Neural progenitor cell (in vitro differentiated cells): ENCODE measurements at regions not wholly inside any gene's neighbourhood (a gene's known extent, or its start where the extent isn't known, plus 50 kb on each side); places are given as distances from the start of the nearest gene placed in this dataset.

Experiments
- DNase-seq: peaks from one replicate; pipeline ENCODE4 v3.0.0-alpha.2; 2016; ENCODE audit warnings: low spot score
- H2AFZ ChIP-seq: fragments of 200-600 bp; sonication (generic); replicated peaks from 2 replicates; pipeline ENCODE4 v1.6.1; 2016; ENCODE audit warnings: antibody characterized with exemption
- H3F3A ChIP-seq: fragments of 200-600 bp; sonication (generic); 2 replicates; pipeline ENCODE4 v1.6.1; 2016; ENCODE audit warnings: antibody characterized with exemption, low read depth
- H3K27ac ChIP-seq: fragments of 200-600 bp; sonication (generic); 2 replicates; pipeline ENCODE4 v1.5.1; 2016; ENCODE audit warnings: mild to moderate bottlenecking
- H3K27me3 ChIP-seq: fragments of 200-600 bp; sonication (generic); 2 replicates; pipeline ENCODE4 v1.6.1; 2016; ENCODE audit warnings: mild to moderate bottlenecking, moderate library complexity
- H3K36me3 ChIP-seq: fragments of 200-600 bp; sonication (generic); 2 replicates; pipeline ENCODE4 v1.5.1; 2016
- H3K4me1 ChIP-seq: fragments of 200-600 bp; sonication (generic); 2 replicates; pipeline ENCODE4 v1.6.1; 2016; ENCODE audit warnings: mixed run types
- H3K4me2 ChIP-seq: fragments of 200-600 bp; sonication (generic); 2 replicates; pipeline ENCODE4 v1.6.1; 2016
- H3K4me3 ChIP-seq: fragments of 200-600 bp; sonication (generic); 2 replicates; pipeline ENCODE4 v1.5.1; 2016
- H3K79me2 ChIP-seq: fragments of 200-600 bp; sonication (generic); 2 replicates; pipeline ENCODE4 v1.6.1; 2016; ENCODE audit warnings: low read depth
- H3K9ac ChIP-seq: fragments of 200-600 bp; sonication (generic); 2 replicates; pipeline ENCODE4 v1.6.1; 2016
- H3K9me3 ChIP-seq: fragments of 200-600 bp; sonication (generic); 2 replicates; pipeline ENCODE4 v1.5.1; 2016; ENCODE audit warnings: low read depth
- H4K20me1 ChIP-seq: fragments of 200-600 bp; sonication (generic); 2 replicates; pipeline ENCODE4 v1.6.1; 2016; ENCODE audit warnings: low read depth
- H3K27ac Mint-ChIP-seq: 3 replicates; pipeline ENCODE4 v1.8.0; 2021; ENCODE audit warnings: mixed read lengths
- H3K27me3 Mint-ChIP-seq: 2 replicates; pipeline ENCODE4 v1.8.0; 2022; ENCODE audit warnings: low read depth, mild to moderate bottlenecking, inconsistent platforms, moderate library complexity, mixed read lengths; ENCODE audit not compliant: insufficient read depth
- H3K36me3 Mint-ChIP-seq: 3 replicates; pipeline ENCODE4 v1.8.0; 2021; ENCODE audit warnings: mixed read lengths
- H3K4me1 Mint-ChIP-seq: 3 replicates; pipeline ENCODE4 v1.8.0; 2021; ENCODE audit warnings: mixed read lengths
- H3K4me3 Mint-ChIP-seq: 3 replicates; pipeline ENCODE4 v1.8.0; 2021; ENCODE audit warnings: mild to moderate bottlenecking, moderate library complexity, mixed read lengths
- H3K9me3 Mint-ChIP-seq: 3 replicates; pipeline ENCODE4 v1.8.0; 2020; ENCODE audit warnings: mixed read lengths
- EZH2 ChIP-seq: fragments of 200-600 bp; sonication (generic); IDR thresholded peaks from 2 replicates; pipeline ENCODE4 v1.6.1; 2017; ENCODE audit warnings: antibody characterized with exemption, mild to moderate bottlenecking, moderate library complexity
- EZH2phosphoT487 ChIP-seq: fragments of 200-600 bp; sonication (generic); IDR thresholded peaks from 2 replicates; pipeline ENCODE4 v1.6.1; 2017; ENCODE audit warnings: antibody characterized with exemption
- TF ChIP-seq, protein P1 (sequence below): fragments of 200-600 bp; sonication (generic); IDR thresholded peaks from 2 replicates; pipeline ENCODE4 v1.5.1; 2017; ENCODE audit warnings: antibody characterized with exemption, mild to moderate bottlenecking

GRCh38 chr9:17083258-17083657, 51.6 kb upstream of the CNTLN start:
- no peak overlapping the region for H3K4me3 Mint-ChIP-seq
- H4K20me1 ChIP-seq: no peaks in the 10 kb centered on the region
- no peak overlapping the region for H3K27ac ChIP-seq
- no peaks in the 10 kb centered on the region for H3K4me1 ChIP-seq
- no peaks in the 10 kb centered on the region for H3K79me2 ChIP-seq
- no peak overlapping the region for H3K4me3 ChIP-seq
- H3K9ac ChIP-seq: no peak overlapping the region
- H3K9me3 ChIP-seq: no peaks in the 10 kb centered on the region
- no peak overlapping the region for H3K4me2 ChIP-seq
- H3K27me3 Mint-ChIP-seq: peaks cover 3% of the 10 kb centered on the region
- H3K9me3 Mint-ChIP-seq: no peaks in the 10 kb centered on the region
- no peaks in the 10 kb centered on the region for H3K27me3 ChIP-seq
- no peak for DNase-seq
- no peak overlapping the region for H3K27ac Mint-ChIP-seq
- TF ChIP-seq EZH2: no peak
- TF ChIP-seq EZH2phosphoT487: no peak
- TF ChIP-seq, protein P1, sequence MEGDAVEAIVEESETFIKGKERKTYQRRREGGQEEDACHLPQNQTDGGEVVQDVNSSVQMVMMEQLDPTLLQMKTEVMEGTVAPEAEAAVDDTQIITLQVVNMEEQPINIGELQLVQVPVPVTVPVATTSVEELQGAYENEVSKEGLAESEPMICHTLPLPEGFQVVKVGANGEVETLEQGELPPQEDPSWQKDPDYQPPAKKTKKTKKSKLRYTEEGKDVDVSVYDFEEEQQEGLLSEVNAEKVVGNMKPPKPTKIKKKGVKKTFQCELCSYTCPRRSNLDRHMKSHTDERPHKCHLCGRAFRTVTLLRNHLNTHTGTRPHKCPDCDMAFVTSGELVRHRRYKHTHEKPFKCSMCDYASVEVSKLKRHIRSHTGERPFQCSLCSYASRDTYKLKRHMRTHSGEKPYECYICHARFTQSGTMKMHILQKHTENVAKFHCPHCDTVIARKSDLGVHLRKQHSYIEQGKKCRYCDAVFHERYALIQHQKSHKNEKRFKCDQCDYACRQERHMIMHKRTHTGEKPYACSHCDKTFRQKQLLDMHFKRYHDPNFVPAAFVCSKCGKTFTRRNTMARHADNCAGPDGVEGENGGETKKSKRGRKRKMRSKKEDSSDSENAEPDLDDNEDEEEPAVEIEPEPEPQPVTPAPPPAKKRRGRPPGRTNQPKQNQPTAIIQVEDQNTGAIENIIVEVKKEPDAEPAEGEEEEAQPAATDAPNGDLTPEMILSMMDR: no peak
- H3F3A ChIP-seq: no peaks in the 10 kb centered on the region
- H3K36me3 Mint-ChIP-seq: no peaks in the 10 kb centered on the region
- no peak overlapping the region for H2AFZ ChIP-seq
- H3K4me1 Mint-ChIP-seq: peaks cover 13% of the 10 kb centered on the region
- H3K36me3 ChIP-seq: no peaks in the 10 kb centered on the region

DNA sequence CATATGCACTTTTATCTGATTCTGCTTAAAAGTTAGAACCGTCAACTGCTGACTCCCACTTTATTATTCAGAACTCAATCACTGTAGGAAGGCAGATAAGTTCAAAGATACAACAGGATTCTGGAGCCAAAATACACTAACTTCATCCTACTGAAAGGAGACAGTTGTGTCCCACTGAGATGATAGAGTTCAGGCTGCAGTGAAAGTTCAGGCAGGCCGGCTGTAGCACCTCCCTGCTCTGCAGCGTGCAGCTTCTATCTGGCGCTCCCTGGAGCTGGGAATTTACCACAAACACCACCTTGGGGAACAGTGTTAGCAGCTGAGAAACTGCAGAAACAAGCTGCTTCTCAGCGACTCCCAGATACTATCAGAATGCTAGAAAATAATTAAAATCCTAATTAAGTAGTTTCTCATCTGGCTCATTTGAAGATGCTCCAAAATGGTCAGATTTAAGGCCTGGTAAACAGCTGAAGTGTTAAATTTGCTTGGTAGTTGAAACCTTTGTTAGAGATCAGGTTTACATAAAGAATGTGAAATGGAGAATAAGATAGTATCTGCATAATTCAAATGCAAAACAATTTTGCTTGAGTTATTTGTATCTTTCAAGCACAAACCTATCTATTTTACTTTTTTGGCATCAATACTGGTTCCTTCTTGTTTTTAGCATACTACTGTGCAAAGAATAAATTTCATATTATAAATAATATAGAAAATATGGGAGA, 52.3 kb upstream of the CNTLN start:
- Histone ChIP-seq H3K4me2 (no peak overlapping the region), H3K9me3 (no peaks in the 10 kb centered on the region), H2AFZ (no peak overlapping the region), H3F3A (no peaks in the 10 kb centered on the region), H3K36me3 (no peaks in the 10 kb centered on the region), H3K4me1 (no peaks in the 10 kb centered on the region), H3K27ac (no peak overlapping the region), H3K9ac (no peak overlapping the region), H3K4me3 (no peak overlapping the region), H4K20me1 (no peaks in the 10 kb centered on the region), H3K27me3 (no peaks in the 10 kb centered on the region), H3K79me2 (no peaks in the 10 kb centered on the region)
- TF ChIP-seq, protein P1: peak; percentile 32
- TF ChIP-seq EZH2: no peak
- Mint-ChIP-seq H3K36me3 (no peaks in the 10 kb centered on the region), H3K9me3 (no peaks in the 10 kb centered on the region), H3K4me1 (peaks cover 13% of the 10 kb centered on the region), H3K4me3 (no peak overlapping the region), H3K27ac (no peak overlapping the region), H3K27me3 (peaks cover 3% of the 10 kb centered on the region)
- peak; percentile 68 for DNase-seq

GRCh38 chr9:17081814-17082213, 53.0 kb upstream of the CNTLN start:
- Histone ChIP-seq H4K20me1 (no peaks in the 10 kb centered on the region), H3K27me3 (no peaks in the 10 kb centered on the region), H3K9ac (no peak overlapping the region), H3F3A (no peaks in the 10 kb centered on the region), H3K27ac (no peak overlapping the region), H2AFZ (peak overlapping the region; percentile 21), H3K4me1 (no peaks in the 10 kb centered on the region), H3K4me3 (no peak overlapping the region), H3K4me2 (no peak overlapping the region), H3K9me3 (no peaks in the 10 kb centered on the region), H3K36me3 (no peaks in the 10 kb centered on the region), H3K79me2 (no peaks in the 10 kb centered on the region)
- H3K27me3 Mint-ChIP-seq: peaks cover 3% of the 10 kb centered on the region
- no peak for DNase-seq
- H3K4me1 Mint-ChIP-seq: peaks cover 13% of the 10 kb centered on the region
- no peak overlapping the region for H3K27ac Mint-ChIP-seq
- no peaks in the 10 kb centered on the region for H3K36me3 Mint-ChIP-seq
- no peak overlapping the region for H3K4me3 Mint-ChIP-seq
- no peaks in the 10 kb centered on the region for H3K9me3 Mint-ChIP-seq
- TF ChIP-seq, protein P1: no peak
- no peak for TF ChIP-seq EZH2phosphoT487
- no peak for TF ChIP-seq EZH2
